Fibroblast of skin of left quadriceps (primary cell): ENCODE measurements at regions not wholly inside any gene's neighbourhood (a gene's known extent, or its start where the extent isn't known, plus 50 kb on each side); places are given as distances from the start of the nearest gene placed in this dataset.
"Not testable (repeated sequence)": the region's sequence is repeated elsewhere in the genome, so short reads cannot be mapped to it uniquely, and the experiment has no call there.

Experiments
- DNase-seq, 2 experiments: peaks; one replicate each; pipeline ENCODE4 v3.0.0-alpha.2; 2013; ENCODE audit warnings: low read depth in 2 of 2

- DNase-seq = not testable (repeated sequence)
These were observed 64.5 kb downstream of the SLC30A10 start for GRCh38 chr1:219863816-219864215.

- no peak for DNase-seq
These were observed 66.0 kb downstream of the SLC30A10 start for GRCh38 chr1:219862366-219862765.

DNA sequence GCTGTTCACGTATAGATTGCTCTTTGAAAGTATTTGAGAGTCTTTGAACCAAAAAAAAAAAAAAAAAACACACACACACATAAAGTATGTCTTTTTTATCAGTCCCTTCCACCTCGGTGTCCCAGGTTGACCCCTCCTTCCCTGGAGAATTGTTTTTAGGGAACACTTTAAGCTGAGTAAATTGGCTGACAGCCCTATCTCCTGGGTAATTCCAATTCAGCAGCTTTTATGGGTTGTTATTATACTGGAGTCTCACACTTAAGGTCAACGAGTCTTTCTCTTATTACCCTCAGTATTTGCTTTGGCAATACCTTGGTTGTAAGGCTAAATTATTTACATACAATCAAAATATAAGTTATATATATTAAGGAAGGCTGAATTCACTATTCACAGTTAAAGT is 69.4 kb downstream of the SLC30A10 start:
- no peak for DNase-seq

GRCh38 chr1:219847215-219847855 is 81.0 kb downstream of the SLC30A10 start:
- no peak for DNase-seq

DNA sequence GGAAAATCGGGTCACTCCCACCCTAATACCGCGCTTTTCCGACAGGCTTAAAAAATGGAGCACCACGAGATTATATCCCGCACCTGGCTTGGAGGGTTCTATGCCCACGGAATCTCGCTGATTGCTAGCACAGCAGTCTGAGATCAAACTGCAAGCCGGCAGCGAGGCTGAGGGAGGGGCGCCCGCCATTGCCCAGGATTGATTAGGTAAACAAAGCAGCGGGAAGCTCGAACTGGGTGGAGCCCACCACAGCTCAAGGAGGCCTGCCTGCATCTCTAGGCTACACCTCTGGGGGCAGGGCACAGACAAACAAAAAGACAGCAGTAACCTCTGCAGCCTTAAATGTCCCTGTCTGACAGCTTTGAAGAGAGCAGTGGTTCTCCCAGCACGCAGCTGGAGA is 88.8 kb downstream of the SLC30A10 start:
- not testable (repeated sequence) for DNase-seq

DNA sequence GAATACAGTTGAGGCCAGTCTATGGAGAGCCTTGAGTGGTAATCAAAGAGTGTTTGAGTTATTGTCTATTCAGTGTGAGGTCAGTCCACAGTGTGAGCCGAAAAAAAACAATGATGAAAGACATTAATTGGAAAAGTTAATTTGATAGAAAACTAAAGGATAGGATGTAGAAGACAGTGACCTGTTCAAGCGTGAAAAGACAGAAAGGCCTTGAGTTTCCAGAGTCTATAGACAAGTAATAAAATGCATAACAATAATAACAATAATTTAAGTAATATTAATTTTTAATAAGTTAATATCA is 90.4 kb downstream of the SLC30A10 start:
- no peak for DNase-seq

GRCh38 chr1:219837274-219837993 is 90.9 kb downstream of the SLC30A10 start:
- DNase-seq = peak; percentile 12 to 22

DNA sequence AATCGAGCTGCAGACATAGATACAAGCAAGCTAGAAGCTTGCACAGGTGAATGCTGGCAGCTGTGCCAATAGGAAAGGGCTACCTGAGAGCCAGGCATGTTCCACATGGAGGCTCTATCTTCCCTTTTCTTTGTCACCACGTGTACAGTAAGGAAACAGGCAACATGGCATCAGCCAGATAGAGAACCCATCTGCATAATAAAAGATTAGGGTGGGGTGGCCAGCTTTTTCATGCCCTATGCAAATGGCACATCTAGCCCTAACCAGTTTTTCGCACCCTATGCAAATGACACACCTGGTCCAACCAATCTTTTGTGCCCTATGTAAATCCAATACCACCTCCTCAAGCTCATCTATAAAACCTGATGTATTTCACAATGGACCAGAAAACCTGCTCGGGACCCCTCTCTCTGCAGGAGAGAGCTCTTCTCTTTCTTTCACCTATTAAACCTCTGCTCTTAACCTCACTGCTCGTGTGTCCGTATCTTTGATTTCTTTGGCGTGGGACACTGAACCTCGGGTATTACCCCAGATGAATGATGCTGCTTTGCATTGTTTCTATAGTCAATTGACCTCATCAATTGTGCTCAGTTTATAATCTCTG is 93.9 kb downstream of the SLC30A10 start:
- no peak for DNase-seq

GRCh38 chr1:219833214-219833815 is 95.0 kb downstream of the SLC30A10 start:
- no peak for DNase-seq

DNA sequence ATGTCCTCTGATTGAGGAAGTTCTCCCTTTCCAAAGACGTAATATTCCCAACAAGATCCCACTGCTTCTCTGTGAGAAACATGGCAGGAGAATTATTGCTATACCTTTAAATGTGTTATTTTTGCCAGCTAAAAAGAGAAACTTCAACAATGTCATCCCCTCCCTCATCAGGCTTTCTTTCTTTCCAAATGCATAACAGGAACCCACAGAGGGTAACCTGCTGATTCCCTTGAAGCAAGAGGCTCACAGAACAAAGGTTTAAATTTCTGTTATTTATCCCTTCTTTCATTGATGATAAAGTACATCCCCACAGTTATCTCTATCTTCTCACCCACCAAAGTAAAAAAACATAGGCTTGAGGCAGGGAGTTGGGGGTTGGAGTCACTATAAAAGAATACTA is 102.1 kb downstream of the SLC30A10 start:
- no peak for DNase-seq

DNA sequence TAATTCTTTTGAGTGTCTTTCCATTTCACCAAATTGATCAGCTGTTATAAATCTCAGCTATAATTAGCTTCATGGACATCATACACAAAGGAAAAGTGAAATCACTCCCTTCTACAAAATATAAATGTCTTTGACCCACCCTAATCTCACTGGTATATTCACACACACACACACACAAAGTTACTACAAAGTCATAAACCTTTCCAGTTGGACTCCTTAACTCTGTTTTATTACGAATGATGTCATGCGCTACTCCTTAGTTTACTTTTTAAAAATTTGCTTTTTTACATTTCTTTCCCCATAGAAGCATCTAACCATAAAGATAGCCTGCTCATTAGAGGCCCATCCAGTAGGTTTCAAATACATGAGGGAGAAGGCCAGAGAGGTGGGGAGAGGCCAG is 103.0 kb downstream of the SLC30A10 start:
- DNase-seq = no peak

DNA sequence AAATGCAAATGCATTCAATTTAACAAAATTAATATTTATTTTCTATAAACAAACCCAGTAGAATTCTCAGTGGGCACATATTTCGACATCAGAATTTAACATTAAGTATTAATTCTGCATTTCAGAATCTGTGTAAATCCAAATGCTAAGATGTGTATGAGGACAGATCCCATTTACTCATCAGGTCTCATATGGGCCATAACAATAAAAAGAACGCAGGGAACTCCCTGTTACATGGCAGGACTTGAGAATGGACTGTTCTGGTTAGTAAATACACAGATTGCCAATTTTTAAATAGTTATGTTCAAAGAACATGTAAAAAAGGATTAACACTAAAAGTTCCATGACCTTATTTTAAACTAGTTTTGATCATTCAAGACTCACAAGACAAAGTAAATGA is 104.0 kb downstream of the SLC30A10 start:
- DNase-seq = no peak

DNA sequence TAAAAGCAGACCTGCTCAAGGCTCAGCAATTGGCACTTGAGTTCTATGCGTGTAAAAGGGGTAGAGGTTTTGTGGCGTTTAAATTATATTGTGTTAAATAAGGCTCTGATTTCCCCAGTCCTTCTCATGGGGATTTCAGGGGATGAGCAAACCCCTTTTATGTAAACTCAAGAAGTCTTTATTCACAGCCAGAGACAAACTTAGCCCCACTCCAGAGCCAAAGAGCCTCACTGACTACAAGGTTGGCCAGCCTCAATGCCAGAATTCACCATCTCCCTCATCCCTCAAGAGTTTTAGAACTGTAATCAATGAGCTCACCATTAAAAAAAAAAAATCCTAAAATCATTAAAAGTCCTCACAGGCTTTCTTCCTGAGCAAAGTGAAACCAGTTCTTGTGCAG is 107.8 kb downstream of the SLC30A10 start:
- no peak for DNase-seq

DNA sequence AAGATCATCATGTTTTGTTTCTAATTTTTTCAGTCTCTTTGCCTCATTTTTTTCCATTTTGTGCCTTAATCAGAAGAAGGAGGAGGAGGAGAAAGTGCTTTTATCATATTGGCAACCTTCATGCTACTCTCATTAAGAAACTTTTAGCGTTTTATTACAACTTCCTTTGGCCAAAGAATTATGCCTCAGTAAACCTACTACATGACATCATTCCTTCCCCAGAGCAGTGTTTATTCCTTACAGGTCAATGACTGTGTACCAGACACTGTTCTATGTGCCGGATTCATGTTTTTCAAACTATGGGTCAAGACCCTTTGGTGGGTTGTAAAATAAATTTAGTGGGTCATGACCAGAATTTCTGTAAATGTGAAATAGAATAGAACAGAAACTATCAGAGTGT is 110.4 kb downstream of the SLC30A10 start:
- DNase-seq = no peak

- DNase-seq = no peak
These were observed 115.1 kb downstream of the SLC30A10 start for GRCh38 chr1:219813294-219813693.

DNA sequence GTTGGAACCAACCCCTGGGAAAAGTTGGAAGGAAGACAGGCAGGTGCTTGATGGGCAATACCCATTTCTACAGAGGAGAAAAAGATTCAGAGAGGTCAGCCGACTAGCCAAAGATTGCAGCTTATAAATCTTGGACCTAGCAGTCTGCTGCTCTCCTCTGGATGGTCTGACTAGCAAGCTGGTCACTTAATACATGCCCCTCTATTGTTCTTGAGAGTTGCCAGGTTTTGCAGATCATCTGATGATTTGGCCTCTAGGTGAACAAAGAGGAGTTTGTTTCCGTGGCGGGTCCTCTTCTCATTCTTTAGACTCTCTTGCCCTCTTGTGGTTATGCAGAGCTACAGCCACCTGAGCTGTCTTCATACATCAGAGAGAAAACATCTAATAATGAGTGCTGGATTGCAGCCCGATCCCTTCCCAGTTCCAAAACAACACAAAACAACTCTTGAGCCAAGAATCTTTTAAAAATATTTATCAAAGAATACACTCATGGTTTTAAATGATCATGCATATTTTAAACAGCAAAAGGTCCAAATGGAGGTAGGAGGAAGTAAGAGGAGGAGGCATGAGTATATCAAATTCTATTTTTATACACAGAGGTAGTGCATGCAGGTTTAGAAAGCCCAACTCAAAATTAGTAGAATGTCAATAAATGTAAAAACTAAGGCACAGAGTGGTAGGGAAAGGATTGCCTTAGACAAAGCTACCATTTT is 115.7 kb downstream of the SLC30A10 start:
- DNase-seq = peak; percentile 43 to 45

DNA sequence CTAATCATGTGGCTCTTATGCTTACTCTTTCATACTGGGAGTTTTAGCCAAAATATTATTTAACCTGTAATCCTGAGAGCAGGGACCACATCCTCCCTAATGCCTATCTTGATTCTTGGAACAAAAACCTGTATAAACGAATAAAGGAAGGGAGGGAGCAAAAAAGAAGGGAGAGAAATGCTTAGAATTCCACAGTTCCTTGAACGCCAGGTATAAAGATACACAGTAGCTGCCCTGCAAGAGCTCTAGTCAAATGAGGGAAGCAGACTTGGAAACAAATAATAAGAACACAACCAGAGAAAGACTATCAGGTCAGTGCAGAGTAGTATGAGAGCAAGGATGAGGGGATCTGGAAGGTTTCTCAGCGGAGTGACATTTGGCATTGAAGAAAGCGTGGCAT is 116.3 kb downstream of the SLC30A10 start:
- no peak for DNase-seq

- DNase-seq = no peak
These were observed 117.9 kb downstream of the SLC30A10 start for GRCh38 chr1:219810451-219810850.

GRCh38 chr1:219808790-219809189 is 119.6 kb downstream of the SLC30A10 start:
- no peak for DNase-seq

DNA sequence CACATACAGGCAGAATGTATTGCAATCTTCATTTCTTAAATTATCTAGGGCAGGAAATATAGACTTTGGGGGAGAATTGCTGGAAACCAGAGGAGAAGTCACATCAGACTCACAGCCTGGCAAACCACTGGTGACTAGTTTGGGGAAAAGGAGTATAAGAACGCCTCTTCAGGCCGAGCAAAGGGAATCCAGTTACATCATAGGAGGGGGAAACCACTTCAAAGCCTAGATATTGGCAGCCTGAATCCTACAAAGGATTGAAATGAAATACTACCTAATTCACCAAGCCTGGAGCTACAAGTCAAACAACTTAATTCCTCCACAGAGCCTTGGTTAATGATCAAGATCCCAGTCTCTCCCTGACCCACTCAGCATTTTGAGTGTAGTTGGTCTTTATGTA is 121.7 kb downstream of the SLC30A10 start:
- no peak for DNase-seq

- no peak for DNase-seq
These were observed 122.3 kb downstream of the SLC30A10 start for GRCh38 chr1:219806020-219806419.

DNA sequence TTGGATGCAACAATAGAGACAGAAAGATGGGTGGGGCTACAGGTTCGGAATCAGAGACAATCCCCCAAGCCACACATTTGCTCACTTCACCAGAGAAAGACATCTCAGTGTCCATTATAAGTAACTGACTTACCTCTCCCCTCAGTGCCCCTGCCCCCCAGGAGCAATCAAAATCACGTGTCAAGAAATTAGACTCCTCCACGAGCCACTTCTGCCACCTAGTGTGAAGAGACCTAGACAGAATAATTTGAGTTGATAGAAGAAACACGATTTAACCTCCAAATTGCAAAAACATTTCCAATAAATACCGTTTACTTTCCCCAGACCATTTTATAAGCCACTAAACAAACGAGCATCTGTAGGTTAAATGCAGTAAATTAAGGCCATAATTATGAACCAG is 123.2 kb downstream of the SLC30A10 start:
- DNase-seq = no peak
